GM18858 (cell line): ENCODE measurements at regions not wholly inside any gene's neighbourhood (a gene's known extent, or its start where the extent isn't known, plus 50 kb on each side); places are given as distances from the start of the nearest gene placed in this dataset.

Source experiments
- ATAC-seq: cut with Tn5 transposase; IDR thresholded peaks from one replicate; pipeline ENCODE4 v1.9.1; 2021; ENCODE audit not compliant: unreplicated experiment

DNA sequence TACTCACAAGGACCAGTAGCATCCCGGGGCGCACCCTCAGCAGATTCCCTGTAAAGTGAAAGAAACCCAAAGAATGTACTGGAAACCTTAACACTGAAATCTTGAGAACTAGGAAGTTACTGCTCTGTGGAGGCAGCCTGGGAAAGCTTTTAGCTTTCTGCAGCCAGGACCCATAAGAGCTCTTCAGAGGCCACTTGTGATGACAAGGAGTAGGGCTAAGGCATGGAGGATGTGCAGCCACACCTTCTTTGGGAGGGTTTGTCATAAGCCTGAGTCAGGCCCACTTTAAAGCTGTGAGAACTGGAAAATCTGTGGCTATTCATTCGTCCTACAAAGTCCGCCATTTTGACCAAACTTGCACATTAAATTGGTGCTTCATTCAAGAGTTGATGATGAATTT lies 291.1 kb upstream of the TLE4 start:
- ATAC-seq: no peak

DNA sequence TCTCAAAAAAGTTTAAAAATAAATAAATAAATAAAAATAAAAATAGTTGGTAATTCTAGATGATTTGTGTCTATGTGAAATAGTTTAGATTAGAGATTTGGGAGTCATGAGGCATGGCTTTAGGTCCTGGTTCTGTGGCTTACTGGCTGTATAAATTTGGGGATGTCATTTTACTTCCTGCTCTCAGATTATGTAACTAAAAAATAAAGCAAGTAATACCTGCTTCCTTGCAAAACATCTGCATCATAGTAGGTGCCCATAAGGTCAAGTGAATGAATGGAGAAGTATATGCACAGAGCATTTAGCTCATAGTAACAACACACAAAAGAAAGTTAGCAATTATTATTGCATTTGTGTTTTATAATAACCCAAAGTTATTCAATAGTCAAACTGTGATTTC lies 287.7 kb upstream of the TLE4 start:
- no peak for ATAC-seq

DNA sequence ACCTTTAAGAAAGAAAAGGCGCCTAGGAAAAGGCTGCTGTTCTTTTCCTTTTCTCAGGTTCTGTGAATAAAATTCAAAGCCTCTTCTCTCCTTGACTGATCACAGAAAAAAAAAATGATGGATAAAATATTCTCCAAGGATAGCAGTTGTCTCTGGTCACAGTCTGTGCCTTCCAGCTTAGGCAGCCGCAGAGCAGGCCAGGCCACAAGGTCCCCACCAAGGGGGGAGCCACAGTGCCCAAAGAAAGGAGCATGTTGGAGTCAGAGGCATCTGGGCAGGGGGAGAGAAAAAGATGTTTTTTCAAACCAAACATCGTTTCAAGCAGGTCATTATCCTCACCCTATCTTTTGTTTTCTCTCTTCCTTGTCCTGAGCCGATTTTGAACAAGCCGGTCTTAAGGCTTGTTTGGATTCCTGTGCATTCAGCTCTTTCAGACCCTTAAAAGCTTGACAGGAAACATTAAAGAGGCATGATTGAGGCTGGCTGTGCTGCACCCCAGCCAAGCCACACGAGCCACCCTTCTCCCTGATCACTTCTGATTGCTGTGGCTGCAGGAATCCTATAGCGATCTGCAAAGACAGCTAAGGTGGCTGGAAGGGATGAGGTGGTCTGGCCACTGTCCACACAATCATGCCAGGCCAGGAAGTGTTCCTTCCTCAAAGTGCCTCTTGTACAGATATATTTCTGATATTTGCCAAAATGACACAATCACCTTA lies 284.6 kb upstream of the TLE4 start:
- no peak for ATAC-seq

DNA sequence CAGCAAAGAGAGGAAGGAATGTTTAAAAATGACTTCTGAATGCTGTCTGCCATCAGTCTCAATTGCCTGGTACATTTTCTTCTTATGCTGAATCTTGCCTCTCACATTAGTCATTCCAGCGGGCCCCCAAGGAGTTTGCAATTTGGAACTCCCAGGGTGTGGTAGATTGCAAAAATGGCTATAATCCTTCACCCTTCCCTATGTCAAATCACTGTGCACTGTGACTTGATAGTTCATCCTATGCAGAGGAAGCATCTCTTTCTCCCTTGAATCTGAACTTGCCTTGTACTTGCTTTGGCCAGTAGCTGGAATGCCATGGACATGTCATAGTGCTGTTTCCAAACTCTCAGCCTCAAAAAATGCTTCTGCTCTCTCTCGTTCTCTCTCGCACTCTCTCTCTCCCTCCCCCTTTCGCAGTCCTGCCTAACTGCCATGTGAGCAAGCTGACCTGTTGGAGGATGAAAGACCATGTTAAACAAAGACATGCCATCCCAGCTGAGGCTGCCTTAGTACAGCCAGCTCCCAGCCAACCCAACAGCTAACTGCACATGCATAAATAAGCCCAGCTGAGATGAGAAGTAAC lies 284.0 kb upstream of the TLE4 start:
- ATAC-seq: no peak

DNA sequence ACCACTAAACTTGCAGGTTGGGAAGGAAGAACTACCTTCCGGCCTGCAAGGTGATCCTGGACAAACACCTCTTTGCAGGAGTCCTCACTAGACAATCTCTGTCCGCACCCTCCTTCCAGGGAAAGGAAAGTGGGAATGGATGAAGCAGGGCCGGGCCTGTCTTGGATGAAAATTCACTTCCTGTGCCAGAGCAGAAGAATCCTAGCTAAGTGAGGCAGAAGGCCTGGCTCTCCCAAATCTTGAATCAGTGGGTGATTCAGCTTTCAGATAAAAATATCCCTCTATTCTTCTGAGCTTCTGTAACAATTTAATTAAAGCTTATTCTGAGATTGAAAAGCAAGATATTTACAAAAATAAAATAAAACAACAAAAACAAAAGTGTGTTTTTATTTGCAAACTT lies 281.9 kb upstream of the TLE4 start:
- no peak for ATAC-seq

DNA sequence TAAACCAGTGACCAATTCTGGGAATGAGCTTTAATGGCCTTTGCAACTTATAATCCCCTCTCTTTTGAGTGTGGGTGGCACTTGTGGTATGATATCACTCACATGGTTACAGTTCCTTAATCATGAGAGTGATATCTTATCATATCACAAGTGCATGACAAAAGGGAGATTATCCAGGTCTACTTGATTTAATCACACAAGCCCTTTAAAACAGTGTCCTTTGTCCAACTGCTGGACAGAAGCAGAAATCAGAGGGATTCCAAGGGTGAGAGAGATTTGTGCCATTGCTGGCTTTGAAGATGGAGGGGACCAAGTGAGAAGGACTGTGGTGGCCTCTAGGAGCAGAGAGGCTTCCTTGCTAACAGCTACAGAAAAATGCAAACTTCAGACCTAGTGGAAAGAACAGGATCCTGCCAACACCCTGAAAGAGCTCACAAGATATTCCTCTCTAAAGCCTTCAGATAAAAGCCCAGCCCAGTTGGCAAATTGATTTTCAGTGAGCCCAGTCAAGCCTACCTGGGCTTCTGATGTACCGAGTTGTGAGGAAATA lies 279.0 kb upstream of the TLE4 start:
- ATAC-seq: no peak

DNA sequence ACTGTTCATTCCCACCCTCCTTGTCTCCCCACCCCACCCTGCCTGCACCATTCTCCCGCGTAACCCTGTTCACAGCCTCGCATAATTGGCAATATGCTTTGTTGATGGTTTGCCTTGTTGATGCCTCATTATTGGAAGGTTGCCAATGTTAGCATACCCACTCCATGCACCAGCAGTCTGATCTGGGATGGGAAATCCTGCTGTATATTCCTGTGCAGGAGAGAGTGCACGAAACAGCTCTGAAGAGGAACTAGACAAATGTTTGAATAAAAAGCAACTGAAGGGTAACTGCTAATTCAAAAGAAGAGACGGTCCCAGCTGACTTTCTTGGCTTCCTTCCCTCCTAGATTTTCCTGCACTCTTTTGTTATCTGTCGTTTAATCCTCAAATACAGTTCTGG lies 271.7 kb upstream of the TLE4 start:
- no peak for ATAC-seq

DNA sequence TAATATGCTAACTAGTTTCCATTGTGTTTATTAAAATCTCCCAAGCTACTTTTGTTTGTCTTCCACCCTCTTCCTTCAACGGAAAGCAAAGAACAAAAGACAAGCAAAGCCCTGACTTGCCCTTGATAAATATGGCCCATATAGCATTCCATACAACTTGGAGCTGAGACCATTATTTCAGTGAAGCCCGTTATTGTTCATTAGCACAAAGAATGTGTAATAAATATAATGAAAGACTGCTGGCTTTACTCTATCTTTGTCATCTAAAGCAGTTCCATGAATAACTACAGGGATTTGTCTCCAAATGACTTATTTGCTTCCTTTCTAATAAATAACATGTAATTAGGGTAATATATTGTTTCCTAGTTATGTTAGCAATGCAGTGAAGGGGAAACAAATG lies 270.7 kb upstream of the TLE4 start:
- ATAC-seq: no peak

DNA sequence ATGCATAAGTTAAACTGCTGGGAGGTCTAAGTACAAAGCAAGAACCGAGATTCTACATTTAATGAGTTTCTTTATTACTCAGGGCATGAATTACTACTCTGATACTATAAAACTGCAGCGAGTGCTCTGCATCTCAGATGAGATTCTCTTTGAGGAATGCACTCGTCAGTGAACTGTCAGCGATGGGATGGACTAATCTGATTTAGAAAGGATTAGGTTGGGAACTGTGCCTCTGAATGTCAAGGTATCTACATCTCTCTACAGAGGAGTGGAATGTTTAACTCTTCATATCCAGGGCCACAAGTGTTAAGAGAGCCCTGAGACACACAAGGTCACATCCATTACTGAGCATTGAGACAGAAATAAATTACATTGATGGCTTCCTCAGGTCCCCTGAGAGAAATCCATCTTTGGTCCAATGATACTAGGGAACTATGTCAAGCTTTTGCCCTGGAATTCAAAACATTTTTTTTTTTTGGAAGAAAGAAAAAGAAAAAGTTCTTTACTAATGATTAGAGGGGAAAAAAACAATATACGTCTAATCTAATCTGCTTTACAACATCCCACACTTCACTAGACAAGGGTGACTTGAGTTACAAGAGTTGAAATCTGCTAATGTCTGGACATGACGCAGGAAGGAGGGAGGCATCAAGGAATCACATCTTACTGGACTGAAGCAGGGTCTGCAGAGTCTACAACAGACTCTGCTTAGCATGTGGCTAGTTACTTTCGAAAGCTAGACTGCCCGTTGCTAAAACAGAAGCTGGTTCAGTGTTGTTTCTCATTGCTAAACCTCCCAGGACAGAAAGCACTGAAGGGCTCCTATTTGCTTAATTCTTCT lies 270.0 kb upstream of the TLE4 start:
- no peak for ATAC-seq

DNA sequence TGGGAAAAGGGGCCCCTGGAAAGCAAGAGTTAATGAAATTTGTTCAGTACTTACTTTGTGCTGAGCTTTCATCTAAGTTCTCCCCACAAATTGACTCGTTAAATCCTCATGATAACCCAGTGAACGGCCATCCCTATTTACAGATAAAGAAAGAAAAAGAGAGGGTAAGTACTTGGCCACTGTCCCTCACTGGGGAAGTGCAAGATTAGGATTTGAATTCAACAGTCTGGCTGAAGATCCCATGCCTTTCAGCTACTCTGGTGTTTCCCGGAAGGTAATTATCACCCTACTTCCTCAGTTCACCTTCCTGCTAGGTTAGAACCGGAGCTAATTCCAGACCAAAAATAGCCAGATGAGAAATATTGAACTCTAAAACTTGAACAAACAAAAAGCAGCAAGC lies 269.2 kb upstream of the TLE4 start:
- ATAC-seq: no peak

DNA sequence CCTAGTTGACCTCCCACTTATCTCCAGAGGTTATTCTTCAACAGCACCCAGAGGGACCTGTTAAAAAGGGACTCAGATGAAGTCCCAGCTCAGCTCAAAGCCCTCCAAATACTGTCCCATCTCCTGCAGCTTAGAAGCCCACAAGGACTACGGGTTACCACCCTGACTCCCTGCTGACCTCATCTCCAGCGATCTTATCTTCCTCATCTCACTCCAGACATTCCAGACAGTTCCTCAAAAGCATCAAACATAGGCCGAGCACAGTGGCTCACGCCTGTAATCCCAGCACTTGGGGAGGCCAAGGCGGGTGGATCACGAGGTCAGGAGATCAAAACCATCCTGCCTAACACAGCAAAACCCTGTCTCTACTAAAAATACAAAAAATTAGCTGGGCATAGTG lies 263.8 kb upstream of the TLE4 start:
- no peak for ATAC-seq

DNA sequence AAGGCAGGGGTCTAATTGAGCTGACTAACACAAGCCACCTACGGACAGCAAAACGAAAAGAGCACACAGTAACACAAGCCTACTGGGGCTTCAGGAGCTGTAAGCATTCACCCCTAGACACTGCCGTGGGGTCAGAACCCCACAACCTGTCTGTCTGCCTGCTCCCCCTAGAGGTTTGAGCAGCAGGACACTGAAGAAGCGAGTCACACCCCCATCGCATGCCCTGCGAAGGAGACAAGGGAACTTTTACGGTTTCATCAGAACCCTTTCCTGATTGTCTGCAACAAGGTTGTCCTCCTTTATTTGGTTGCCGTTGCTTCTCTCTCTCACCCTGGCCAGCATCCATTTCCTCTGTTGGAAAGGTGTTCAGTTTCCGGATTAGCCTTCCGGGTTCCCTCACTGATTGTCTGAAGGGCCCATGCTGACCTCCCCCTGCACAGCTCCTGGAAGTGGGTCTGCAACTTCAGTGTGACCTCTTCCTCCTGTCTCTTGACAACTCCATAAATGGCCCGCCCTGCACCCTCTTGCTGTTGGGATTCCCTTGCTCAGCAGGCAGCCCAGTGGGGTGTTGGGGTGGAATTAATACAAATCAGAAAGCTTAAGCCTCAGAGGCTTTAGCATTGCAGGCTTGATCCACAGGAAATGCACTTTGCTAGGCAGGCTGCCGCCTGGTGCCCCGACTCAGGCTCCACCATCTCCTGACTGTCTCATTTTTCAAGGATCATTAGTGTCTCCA lies 258.9 kb upstream of the TLE4 start:
- no peak for ATAC-seq

DNA sequence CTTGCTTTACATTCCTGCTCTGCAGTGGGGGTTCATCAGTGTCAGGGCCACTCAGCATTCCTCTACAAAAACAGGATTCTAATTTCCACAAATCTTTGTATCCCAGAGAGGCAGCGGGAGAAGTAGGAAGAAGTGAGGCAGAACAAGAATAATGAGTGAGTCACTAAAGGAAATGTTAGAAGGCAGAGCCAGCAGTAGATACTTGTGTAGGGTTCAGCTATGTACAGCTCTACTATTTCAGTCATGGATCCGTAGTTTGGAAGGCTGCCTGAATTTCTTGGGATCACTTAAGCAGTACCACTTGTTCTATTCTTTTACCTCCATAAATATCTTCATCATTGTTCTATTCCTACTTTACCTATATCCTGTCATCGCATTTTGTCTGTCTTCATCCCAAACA lies 246.3 kb upstream of the TLE4 start:
- no peak for ATAC-seq

DNA sequence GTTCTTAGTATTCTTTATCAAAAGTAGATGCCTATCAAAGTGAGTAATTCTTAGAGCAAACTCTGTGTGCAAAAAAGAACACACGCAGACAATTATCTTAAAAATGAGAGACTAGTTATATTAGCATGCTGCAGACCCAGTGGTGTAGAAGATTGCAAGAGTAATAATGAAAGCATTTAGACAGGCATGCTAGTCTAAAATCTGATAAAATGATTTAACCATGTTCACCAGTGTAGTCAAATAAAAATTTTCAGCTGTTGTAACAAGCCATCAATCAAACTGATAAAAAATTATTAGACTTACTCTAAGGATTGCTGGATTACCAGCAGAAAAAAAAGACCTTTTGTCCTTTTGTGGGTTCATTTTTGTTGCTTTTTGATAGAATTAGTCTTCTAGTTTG lies 241.9 kb upstream of the TLE4 start:
- ATAC-seq: no peak

DNA sequence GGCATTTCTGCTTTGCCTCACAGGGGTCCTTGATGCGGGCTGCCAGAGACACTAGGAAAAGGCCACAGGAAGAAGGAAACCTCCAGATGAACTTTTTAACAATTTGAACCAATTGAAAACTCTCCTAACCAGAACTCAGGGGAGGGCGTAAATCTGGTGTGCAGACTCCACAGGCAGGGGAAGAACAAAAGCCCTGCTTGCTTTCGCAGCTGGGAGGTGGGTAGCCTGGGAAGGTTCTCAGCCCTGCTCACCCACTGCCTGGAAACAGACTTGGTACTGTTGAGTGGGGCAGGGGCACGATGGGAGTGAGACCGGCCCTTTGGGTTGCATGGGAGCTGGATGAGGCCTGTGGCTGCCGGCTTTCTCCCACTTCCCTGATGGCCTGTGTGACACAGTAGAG lies 237.8 kb upstream of the TLE4 start:
- no peak for ATAC-seq

DNA sequence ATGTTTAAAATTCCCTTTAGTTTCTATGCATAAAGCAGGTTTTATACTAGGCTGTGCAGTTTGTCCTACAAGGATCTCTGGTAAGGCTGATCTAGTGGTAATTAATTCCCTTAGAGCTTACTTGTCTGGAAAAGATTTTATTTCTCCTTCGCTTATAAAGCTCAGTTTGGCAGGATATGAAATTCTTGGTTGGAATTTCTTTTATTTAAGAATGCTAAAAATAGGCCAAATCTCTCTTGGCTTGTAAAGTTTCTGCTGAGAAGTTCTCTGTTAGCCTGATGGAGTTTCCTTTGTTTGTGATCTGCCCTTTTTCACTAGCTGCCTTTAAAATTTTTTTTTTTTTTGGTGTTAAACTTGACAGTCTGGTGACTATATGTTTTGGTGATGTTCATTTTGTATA lies 237.1 kb upstream of the TLE4 start:
- ATAC-seq: no peak

DNA sequence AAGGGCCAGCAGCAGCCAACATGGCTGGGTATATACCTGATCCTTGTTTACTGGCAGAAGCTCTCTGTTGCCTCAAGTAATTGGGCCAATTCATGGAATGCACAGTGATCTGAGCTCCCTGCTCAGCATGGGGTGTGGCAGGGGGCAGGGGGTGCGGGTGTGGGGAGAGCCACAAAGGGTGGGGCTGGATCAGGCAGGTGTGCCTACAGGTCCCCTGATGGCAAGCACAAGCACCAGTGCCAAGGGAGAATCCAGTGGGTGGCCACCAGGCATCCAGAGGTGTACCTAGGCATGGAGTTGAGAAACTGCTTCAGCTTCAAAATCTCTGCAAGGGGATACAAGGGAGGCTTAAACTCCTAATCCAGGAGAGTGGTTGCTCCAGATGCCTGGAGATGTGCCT lies 235.8 kb upstream of the TLE4 start:
- no peak for ATAC-seq

DNA sequence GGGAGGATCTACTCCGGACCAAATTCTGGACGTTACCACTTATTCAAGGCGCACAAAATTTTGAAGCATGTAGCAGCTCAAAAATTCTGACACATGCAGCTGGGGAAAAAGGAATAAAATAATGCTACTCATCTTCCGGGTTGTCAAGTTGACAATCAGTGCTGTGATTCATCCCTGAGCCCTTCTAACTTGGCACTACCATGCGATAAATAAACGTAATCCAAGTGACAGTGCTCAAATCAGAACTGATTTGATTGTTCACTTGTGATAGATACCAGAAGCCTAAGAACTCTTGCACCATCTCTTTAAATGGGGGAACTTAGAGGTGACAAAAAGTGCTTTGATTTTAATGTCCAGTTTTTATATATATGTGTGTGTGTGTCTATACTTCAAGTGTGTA lies 230.2 kb upstream of the TLE4 start:
- ATAC-seq: no peak

DNA sequence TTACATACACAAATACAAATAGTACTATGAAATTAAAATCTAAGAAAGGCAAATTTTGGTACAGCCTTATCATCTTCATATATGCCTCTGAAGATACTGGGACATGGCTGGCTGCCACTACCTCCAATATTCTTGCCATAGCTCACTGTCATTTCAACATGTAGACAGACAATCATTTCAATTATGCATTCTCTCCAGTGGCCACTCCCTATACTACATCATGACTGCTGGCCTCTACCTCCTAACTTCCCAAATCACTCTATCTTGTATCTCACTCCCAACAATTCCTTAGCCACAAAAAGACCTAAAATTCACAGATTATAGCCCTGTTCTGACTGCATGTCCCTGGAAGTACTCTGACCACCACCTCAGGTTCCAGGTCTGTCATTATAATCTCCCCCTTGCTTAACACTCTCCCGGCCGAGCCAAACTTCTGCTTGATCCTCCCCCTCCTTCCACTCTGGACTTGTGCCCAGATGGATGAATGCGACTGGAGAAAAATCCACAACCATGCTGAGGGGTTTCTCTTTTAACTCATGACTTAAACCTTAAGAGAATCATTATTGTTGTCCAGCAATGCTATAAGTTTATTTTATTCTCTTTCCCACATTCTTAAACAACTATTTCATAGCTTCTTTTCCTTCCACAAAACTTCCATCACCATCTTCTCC lies 225.3 kb upstream of the TLE4 start:
- no peak for ATAC-seq

DNA sequence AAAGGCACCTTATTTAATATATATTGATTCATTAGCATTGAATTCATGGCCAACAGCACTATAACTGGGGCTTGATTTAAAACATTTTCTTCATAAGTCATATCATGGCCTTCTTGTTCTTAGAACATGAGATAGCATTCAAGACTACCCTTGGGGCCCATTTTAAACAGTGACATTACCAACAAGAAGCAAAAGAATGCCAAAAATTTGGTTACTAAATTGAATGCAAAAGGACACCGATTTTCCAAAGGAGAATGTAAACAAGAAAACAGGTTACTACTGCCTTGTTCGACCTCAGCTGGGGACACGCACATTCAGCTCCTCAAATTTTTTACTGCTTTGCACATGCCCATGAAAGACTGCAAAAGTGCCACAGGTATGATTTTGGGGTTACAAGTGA lies 219.4 kb upstream of the TLE4 start:
- no peak for ATAC-seq
